NCI-H146 treated with DMSO at 0.1 percent for 48 hours (cell line): ENCODE measurements at regions not wholly inside any gene's neighbourhood (a gene's known extent, or its start where the extent isn't known, plus 50 kb on each side); places are given as distances from the start of the nearest gene placed in this dataset.

ENCODE experiments used
- DNase-seq: peaks from one replicate; lab custom pipeline; 2025; ENCODE audit not compliant: unreplicated experiment; lab: John Stamatoyannopoulos, UW

GRCh38 chr4:166259081-166259480 lies 386.0 kb downstream of the TLL1 start:
- DNase-seq = no peak

- no peak for DNase-seq
Observed at GRCh38 chr4:166274136-166274761, 401.2 kb downstream of the TLL1 start.

GRCh38 chr4:166274775-166275174 lies 401.7 kb downstream of the TLL1 start:
- no peak for DNase-seq

- no peak for DNase-seq
Observed at GRCh38 chr4:166277401-166277800, 404.4 kb downstream of the TLL1 start.

GRCh38 chr4:166277853-166278252 lies 404.8 kb downstream of the TLL1 start:
- DNase-seq = no peak

- DNase-seq = no peak
Observed at GRCh38 chr4:166279261-166279660, 406.2 kb downstream of the TLL1 start.

GRCh38 chr4:166280642-166281041 lies 407.6 kb downstream of the TLL1 start:
- no peak for DNase-seq

- DNase-seq = no peak
Observed at GRCh38 chr4:166282081-166282770, 409.2 kb downstream of the TLL1 start.

GRCh38 chr4:166284221-166284620 lies 411.2 kb downstream of the TLL1 start:
- DNase-seq = no peak

- DNase-seq = no peak
Observed at GRCh38 chr4:166290426-166290825, 417.4 kb downstream of the TLL1 start.

- DNase-seq = no peak
Observed at GRCh38 chr4:166293556-166293955, 420.5 kb downstream of the TLL1 start.

GRCh38 chr4:166301266-166301665 lies 428.2 kb downstream of the TLL1 start:
- no peak for DNase-seq

- no peak for DNase-seq
Observed at GRCh38 chr4:166308647-166309046, 435.6 kb downstream of the TLL1 start.

GRCh38 chr4:166309286-166309685 lies 436.2 kb downstream of the TLL1 start:
- DNase-seq = no peak

GRCh38 chr4:166311169-166311568 lies 438.1 kb downstream of the TLL1 start:
- no peak for DNase-seq

- no peak for DNase-seq
Observed at GRCh38 chr4:166312166-166312565, 439.1 kb downstream of the TLL1 start.

- no peak for DNase-seq
Observed at GRCh38 chr4:166314902-166315301, 441.9 kb downstream of the TLL1 start.

- DNase-seq = no peak
Observed at GRCh38 chr4:166315721-166316467, 442.9 kb downstream of the TLL1 start.

GRCh38 chr4:166318810-166319525 lies 445.9 kb downstream of the TLL1 start:
- DNase-seq = no peak

GRCh38 chr4:166323250-166323649 lies 450.2 kb downstream of the TLL1 start:
- DNase-seq = no peak

- DNase-seq = no peak
Observed at GRCh38 chr4:166324321-166324720, 451.3 kb downstream of the TLL1 start.
